GM18867 (cell line): ENCODE measurements at regions not wholly inside any gene's neighbourhood (a gene's known extent, or its start where the extent isn't known, plus 50 kb on each side); places are given as distances from the start of the nearest gene placed in this dataset.
"Not testable (repeated sequence)": the region's sequence is repeated elsewhere in the genome, so short reads cannot be mapped to it uniquely, and the experiment has no call there.

Source experiments
- ATAC-seq: cut with Tn5 transposase; IDR thresholded peaks from one replicate; pipeline ENCODE4 v1.9.1; 2021; ENCODE audit warnings: mild to moderate bottlenecking, moderate library complexity; ENCODE audit not compliant: unreplicated experiment

- no peak for ATAC-seq
Observed at GRCh38 chr2:220373878-220374277, 746.4 kb downstream of the SLC4A3 start.

DNA sequence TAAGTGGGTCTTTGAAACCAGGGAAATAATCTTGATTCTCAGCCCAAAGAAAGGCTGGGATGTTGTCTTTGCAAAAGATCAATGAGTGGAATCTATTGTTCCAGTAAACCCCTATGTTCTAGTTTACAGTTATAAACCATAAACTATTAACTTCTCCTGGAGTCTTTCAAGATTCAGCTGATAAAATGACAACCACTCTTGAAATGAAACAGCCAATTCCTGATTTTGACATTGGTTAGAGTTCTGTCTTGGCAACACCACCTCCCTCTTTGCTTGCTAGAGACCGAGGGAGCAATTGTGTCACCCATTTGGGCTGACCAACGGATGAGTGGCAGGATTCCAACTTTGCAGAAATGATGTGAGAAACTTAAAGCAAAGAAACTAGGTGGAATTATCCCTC, 746.9 kb downstream of the SLC4A3 start:
- no peak for ATAC-seq

- ATAC-seq: no peak
Observed at GRCh38 chr2:220377482-220378155, 750.2 kb downstream of the SLC4A3 start.

GRCh38 chr2:220387758-220388157, 760.3 kb downstream of the SLC4A3 start:
- ATAC-seq: not testable (repeated sequence)

DNA sequence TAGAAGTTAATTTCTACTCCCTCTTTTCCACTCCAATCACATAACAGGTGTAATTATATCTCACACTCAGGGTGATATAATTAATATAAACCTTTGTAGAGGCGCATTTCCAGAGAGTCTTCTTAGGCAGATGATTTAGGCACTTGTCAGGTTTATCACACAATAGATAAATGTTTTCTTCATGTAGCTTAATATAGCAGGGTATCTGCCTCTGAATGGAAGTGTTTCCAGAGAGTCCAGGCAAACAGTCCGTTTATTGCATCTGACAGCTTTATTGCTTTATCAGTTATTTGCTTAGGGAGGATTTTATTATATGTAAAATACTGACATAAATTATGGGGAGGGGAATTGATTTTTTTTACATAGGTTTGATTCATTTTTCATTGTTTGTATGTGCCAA, 766.3 kb downstream of the SLC4A3 start:
- no peak for ATAC-seq

DNA sequence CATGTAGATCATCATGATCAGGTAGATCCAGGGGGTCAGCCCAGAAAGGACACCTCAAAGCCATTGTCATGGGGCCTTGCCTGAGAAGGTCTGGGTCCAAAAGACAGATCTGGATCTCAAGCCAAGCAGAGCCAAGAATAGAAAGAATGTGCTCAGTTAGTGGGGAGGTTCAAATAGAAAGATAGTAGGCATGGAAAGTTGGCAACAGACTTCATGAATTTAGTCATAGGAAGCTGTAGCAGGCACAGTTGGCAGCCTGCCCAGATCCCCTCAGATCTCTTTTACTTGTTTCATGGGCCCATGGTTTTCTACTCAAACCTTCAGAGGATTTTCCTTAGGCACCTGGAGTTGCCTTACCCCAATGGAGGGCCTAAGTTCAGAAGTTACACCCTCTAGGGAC, 767.0 kb downstream of the SLC4A3 start:
- ATAC-seq: no peak

GRCh38 chr2:220396287-220396686, 768.9 kb downstream of the SLC4A3 start:
- ATAC-seq: no peak

DNA sequence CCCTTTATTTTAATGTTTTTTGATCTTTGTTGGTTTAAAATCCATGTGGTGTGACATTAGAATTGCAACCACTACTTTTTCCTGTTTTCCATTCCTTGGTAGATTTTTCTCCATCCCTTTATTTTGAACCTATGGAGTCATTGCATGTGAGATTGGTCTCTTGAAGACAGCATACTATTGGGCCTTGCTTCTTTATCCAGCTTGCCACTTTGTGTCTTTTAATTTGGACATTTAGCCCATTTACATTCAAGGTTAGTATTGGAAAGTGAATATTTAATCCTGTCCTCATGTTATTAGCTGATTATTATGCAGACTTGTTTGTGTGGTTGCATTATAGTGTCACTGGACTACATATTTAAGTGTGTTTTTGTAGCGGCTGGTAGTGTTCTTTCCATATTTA, 782.9 kb downstream of the SLC4A3 start:
- ATAC-seq: no peak

DNA sequence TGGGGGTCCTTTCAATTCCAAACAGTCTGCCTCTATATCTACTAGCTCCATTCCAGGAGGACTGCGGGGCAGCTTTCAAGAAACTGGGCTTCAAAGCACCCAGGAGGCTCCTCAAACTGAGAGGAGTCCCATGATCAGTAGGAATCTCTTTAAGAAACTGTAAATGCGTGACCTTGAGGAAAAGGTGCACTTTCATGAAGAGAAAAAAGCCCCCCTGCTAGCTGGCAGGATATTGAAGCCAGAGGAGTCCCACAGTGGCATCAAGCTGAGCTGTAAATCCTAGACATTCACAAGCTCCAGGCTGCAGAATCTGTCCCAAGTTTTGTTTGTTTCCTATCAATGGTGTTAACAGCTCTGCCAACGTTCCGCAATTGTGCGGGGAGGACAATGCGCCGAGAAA, 790.1 kb downstream of the SLC4A3 start:
- no peak for ATAC-seq

- no peak for ATAC-seq
Observed at GRCh38 chr2:220419647-220420046, 792.2 kb downstream of the SLC4A3 start.

DNA sequence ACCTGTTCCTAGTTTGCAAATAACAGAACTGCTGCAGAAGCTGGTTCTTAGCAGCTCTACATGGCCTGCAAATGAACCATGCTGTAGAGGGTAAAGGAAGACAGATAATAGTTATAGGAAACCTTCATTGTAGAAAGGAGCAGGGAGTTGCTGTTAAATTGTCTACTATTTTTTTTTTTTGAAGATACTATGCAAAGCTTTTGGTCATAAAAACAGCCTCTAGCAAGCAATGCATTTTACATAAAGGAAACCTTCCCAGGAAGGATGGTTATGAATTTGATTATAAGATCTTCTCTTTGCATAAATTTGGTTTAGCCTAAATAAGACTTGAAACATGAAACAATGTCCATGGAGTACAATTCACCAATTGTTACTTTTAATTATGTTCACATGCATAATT, 793.4 kb downstream of the SLC4A3 start:
- no peak for ATAC-seq

- ATAC-seq: no peak
Observed at GRCh38 chr2:220422676-220423075, 795.2 kb downstream of the SLC4A3 start.

GRCh38 chr2:220424561-220424960, 797.1 kb downstream of the SLC4A3 start:
- no peak for ATAC-seq

DNA sequence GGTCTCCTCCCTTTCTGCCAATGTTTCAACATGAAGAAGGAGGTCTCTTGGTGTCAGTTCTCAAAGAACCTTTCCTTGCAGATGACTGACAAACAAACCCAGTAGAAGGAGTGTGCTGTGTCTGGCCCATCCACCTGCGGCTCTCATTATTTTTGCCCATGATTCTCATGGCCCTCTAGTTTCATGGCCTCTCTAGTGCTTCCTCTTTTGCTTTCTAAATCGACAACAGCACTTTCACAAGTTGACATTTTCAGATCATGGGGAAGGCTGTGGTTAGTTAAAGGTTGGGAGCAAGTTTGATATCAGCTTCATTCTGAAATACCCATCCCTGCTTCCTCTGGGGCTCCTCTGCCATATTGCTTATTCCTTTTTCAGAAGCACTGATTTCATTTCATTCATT, 805.2 kb downstream of the SLC4A3 start:
- peak; percentile 67 for ATAC-seq

GRCh38 chr2:220433131-220433530, 805.7 kb downstream of the SLC4A3 start:
- ATAC-seq: no peak

DNA sequence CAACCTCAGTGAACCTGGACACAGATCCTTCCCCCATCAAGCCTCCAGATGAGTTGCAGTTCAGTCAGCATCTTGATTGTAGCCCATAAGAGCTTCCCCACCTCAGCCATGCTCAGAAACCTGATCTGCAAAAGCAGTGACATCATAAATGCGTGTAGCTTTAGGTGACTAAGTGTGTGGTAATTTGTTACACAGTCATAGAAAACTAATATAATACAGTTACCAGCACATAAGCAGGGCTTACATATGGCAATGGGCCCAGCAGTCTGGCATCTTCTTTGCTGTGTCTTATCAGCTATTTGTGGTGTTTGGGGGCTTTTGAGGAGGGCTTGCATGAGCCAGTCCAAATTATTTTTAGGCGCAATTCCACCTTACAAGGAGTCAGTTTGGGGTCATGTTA, 807.0 kb downstream of the SLC4A3 start:
- ATAC-seq: no peak

GRCh38 chr2:220437938-220438337, 810.5 kb downstream of the SLC4A3 start:
- ATAC-seq: no peak

DNA sequence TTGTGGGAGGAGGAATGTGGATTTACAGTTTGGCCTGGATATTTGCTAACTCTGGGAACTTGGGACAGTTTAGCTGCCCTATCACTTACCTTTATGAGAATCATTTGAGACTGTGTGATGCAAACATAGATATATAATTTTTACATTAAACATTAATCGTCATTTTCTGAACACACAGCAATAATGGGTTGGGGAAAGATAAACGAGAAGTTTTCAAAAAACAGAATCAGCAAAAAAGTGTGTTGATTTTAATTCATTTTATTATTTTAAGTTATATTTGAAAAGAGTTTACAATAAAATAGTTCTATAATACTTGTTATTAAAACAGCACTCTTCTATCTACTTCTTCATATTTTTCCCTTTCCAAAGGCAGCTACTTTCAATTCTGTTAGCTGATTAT, 813.3 kb downstream of the SLC4A3 start:
- ATAC-seq: no peak

- no peak for ATAC-seq
Observed at GRCh38 chr2:220441404-220441803, 814.0 kb downstream of the SLC4A3 start.

GRCh38 chr2:220442012-220442411, 814.6 kb downstream of the SLC4A3 start:
- no peak for ATAC-seq

DNA sequence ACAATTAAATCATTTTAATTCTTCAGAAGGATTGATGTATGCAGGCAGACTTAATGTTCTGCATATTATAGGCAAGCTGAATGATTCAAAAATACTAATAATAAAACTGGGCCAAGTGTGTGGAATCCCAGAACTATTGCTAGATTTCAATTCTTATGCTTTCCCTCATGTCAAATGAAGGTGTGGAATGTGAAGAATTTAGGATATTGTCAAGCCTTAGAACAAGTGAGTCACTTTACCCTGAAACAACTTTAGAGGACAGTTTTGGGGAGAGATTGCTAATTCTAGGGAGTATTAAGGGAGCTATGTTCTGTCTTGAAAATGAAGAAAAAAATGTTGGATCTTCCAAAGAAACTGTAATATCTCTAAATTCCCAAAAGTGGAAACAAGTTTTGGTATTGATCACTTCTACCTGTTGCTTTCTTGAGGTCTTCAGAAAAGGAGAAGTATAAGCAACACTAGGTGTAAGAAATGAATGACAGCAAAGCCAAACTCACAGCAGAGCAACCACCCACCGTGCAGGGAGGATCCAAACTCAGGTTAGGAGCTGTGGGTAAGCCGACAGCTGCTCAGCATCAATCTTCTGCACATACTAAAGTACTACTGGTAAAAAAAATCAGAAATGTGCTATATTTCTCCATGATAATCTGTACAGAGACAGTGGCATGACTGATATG, 818.1 kb downstream of the SLC4A3 start:
- no peak for ATAC-seq

DNA sequence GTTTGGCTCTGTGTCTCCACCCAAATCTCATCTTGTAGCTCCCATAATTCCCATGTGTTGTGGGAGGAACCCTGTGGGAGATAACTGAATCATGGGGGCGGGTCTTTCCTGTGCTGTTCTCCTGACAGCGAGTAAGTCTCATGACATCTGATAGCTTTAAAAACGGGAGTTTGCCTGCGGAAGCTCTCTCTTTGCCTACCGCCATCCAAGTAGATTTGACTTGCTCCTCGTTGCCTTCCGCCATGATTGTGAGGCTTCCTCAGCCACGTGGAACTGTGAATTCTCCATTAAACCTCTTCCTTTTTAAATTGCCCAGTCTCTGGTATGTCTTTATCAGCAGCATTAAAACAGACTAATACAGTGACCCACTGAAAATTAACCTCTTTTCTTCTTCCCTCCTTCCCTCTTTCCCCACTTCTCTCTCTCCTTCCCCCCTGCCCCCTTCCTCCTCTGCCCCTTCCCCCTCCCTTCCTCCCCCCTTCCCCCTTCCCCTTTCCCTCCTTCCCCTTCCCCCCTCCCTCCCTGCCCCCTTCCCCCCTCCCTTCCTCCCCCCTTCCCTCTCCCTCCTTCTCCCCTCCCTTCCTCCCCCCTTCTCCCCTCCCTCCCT, 818.8 kb downstream of the SLC4A3 start:
- ATAC-seq: no peak
